ENCODE measurements at regions not wholly inside any gene's neighbourhood (a gene's known extent, or its start where the extent isn't known, plus 50 kb on each side); places are given as distances from the start of the nearest gene placed in this dataset.
A peak's percentile ranks its signal among the peaks of the same experiment; 100 is the strongest.

DNA sequence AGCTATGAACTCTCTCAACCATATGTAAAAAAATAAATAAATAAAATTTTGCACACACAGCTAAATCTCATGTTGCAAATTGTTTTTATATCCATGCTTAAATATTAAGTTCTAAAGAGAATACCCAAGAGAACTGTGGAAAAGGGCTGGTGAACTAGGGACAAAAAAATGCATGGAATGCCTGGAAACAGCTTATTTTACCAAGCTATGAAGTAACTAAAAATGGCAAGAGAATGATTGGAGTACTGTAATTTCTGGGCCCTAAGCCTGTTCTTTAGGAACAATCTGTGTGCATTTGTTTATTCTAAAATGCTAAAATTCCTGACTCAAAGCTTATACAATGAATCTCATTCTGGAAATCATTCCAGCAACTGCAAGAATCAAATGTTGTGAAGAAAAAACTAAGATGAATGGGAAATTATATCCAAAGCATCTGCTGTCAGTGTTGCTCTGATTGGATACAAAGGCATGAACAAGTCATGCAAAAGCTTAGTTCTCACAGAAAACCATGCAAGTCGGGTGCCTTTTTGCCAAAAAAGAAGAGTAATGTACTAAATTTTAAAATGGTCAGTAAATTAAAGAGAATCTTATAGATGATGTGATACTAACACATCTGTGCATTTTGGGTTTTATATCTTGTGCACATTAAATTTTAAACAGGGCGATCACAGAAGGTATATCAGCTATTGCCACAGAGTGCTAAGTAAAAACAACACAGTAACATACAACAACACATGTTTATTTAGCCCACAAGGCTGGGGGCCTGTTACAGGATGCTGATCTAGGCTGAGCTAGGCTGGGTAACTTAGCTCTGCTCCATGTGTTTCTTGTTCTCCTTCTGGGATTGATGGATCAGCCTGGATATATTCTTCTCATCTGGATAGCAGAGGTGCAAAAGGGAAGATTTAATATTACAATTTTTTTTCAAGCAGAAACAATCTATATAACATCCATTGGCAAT, 453.5 kb upstream of the SEMA3A start:
- DNase-seq (ENCODE audit: low spot score): no peak
- Mint-ChIP-seq H3K36me3 (ENCODE audit: low read depth, unreplicated experiment) (no peaks in the 10 kb centered on the region), H3K27ac (ENCODE audit: unreplicated experiment) (no peak overlapping the region), H3K27me3 (ENCODE audit: unreplicated experiment) (no peaks in the 10 kb centered on the region), H3K9me3 (ENCODE audit: unreplicated experiment) (no peaks in the 10 kb centered on the region), H3K4me1 (ENCODE audit: unreplicated experiment) (no peaks in the 10 kb centered on the region), H3K4me3 (ENCODE audit: unreplicated experiment) (no peak overlapping the region)
- TF ChIP-seq, protein P1, sequence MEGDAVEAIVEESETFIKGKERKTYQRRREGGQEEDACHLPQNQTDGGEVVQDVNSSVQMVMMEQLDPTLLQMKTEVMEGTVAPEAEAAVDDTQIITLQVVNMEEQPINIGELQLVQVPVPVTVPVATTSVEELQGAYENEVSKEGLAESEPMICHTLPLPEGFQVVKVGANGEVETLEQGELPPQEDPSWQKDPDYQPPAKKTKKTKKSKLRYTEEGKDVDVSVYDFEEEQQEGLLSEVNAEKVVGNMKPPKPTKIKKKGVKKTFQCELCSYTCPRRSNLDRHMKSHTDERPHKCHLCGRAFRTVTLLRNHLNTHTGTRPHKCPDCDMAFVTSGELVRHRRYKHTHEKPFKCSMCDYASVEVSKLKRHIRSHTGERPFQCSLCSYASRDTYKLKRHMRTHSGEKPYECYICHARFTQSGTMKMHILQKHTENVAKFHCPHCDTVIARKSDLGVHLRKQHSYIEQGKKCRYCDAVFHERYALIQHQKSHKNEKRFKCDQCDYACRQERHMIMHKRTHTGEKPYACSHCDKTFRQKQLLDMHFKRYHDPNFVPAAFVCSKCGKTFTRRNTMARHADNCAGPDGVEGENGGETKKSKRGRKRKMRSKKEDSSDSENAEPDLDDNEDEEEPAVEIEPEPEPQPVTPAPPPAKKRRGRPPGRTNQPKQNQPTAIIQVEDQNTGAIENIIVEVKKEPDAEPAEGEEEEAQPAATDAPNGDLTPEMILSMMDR (IDR thresholded peaks at IDR 0.05; ENCODE audit: unreplicated experiment): no peak

DNA sequence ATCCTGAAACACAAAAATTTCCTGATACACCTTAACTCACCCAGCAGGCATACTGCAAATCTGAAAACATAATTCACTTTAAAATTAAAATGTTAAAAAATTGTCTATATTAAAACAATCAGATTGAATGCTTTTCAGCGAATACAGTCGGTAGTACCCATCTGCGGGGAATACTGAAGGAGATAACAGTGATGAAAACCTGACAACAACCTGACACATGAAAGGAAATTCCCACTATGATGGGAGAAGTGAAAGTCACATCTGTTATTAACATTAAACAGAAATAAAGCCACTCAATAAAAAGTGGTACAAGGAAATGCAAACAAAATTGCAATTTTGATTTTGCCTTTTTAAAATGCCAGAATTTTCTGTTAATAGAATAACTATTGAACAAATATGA, 448.0 kb upstream of the SEMA3A start:
- no peak overlapping the region for H3K27ac Mint-ChIP-seq (ENCODE audit: unreplicated experiment)

DNA sequence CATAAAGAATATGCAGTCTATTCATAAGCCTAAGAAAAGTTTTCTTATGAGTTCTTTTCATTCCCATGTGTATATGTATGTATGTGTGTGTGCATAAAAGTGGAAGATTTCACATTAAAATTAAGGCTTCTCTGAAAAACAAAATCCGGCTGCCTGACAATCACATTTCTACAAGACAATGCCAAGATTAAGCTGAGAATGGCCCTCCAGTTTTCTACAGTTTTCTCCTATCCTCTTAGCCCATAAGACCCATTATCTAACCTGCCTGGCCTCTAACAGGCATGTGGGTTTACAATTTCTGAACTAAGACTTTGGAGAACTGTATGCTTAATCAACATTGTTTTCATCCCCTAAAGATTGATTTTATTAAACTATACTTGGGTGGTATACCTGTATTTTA, 446.0 kb upstream of the SEMA3A start:
- H3K4me1 Mint-ChIP-seq (ENCODE audit: unreplicated experiment): no peaks in the 10 kb centered on the region
- TF ChIP-seq, protein P1 (IDR thresholded peaks at IDR 0.05; ENCODE audit: unreplicated experiment): no peak
- H3K9me3 Mint-ChIP-seq (ENCODE audit: unreplicated experiment): no peaks in the 10 kb centered on the region
- H3K36me3 Mint-ChIP-seq (ENCODE audit: low read depth, unreplicated experiment): no peaks in the 10 kb centered on the region
- no peak overlapping the region for H3K27ac Mint-ChIP-seq (ENCODE audit: unreplicated experiment)
- H3K4me3 Mint-ChIP-seq (ENCODE audit: unreplicated experiment): no peak overlapping the region
- no peaks in the 10 kb centered on the region for H3K27me3 Mint-ChIP-seq (ENCODE audit: unreplicated experiment)
- no peak for DNase-seq (ENCODE audit: low spot score)

More for the DNA sequence above, 448.0 kb upstream of the SEMA3A start:
- H3K4me3 Mint-ChIP-seq (ENCODE audit: unreplicated experiment): no peak overlapping the region
- H3K36me3 Mint-ChIP-seq (ENCODE audit: low read depth, unreplicated experiment): no peaks in the 10 kb centered on the region
- no peaks in the 10 kb centered on the region for H3K9me3 Mint-ChIP-seq (ENCODE audit: unreplicated experiment)
- H3K27me3 Mint-ChIP-seq (ENCODE audit: unreplicated experiment): no peaks in the 10 kb centered on the region
- no peaks in the 10 kb centered on the region for H3K4me1 Mint-ChIP-seq (ENCODE audit: unreplicated experiment)
- DNase-seq (ENCODE audit: low spot score): no peak
- TF ChIP-seq, protein P1 (IDR thresholded peaks at IDR 0.05; ENCODE audit: unreplicated experiment): no peak

DNA sequence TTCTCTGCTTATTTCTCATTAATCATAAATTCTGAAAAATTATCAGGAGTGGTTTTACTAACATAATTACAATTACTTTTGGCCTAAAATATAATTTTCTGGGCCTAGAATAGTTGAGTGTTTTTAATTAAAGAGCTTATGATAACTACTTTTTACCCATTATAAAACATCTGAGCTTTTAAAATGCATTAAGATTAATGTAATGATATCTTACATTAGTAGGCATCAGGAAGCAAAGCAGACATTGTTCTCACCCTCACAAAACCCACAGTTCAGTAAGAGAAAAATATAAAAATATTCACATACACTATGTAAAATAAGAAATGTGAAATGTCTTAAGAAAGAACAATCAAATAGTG, 443.7 kb upstream of the SEMA3A start:
- H3K36me3 Mint-ChIP-seq (ENCODE audit: low read depth, unreplicated experiment): peaks cover 1% of the 10 kb centered on the region
- DNase-seq (ENCODE audit: low spot score): no peak

More for the DNA sequence above, 443.7 kb upstream of the SEMA3A start:
- Mint-ChIP-seq H3K27me3 (ENCODE audit: unreplicated experiment) (no peaks in the 10 kb centered on the region), H3K9me3 (ENCODE audit: unreplicated experiment) (peaks cover under 1% of the 10 kb centered on the region), H3K4me1 (ENCODE audit: unreplicated experiment) (no peaks in the 10 kb centered on the region), H3K4me3 (ENCODE audit: unreplicated experiment) (no peak overlapping the region), H3K27ac (ENCODE audit: unreplicated experiment) (peak overlapping the region; percentile 61)
- TF ChIP-seq, protein P1 (IDR thresholded peaks at IDR 0.05; ENCODE audit: unreplicated experiment): no peak

Data from endothelial cell (in vitro differentiated cells).